ENCODE measurements at regions not wholly inside any gene's neighbourhood (a gene's known extent, or its start where the extent isn't known, plus 50 kb on each side); places are given as distances from the start of the nearest gene placed in this dataset.

DNA sequence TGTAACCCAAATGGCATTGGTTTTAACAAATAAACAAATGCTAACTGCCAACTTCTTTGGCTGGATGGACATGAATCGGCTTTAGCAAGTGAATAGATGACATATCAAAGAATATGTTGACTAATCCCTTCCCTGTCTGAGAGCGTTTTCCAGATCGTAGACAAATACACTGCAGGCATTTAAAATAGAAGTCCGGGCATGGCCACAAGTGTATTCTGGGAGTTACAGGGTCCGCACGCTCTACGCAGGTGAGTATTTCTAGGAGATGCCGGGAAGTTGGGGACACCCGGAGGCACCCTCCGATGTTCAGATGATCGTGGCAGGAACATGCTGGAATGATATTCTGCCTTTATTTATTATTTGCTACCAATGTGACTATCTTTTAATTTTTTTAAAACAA, 53.2 kb upstream of the ZNF536 start:
- no peak for TF ChIP-seq POLR2A (IDR thresholded peaks at IDR 0.05)
- TF ChIP-seq CTCF (IDR thresholded peaks at IDR 0.05) = no peak
- no peak for TF ChIP-seq POLR2AphosphoS5 (IDR thresholded peaks at IDR 0.05; ENCODE audit: insufficient read depth in 1 of 2, low read depth in 1 of 2)
